IMR-90 (cell line): ENCODE measurements at regions not wholly inside any gene's neighbourhood (a gene's known extent, or its start where the extent isn't known, plus 50 kb on each side); places are given as distances from the start of the nearest gene placed in this dataset.

ENCODE experiments used
- ATAC-seq: fragments of 200-7000 bp; cut with Tn5 transposase; 2 replicates; pipeline ENCODE4 v1.9.1; 2020; ENCODE audit warnings: low read depth, mild to moderate bottlenecking, moderate library complexity
- BruUV-seq: library from RNA; stranded (reverse); fragments of 400-500 nt; replicated peaks from 2 replicates; lab custom pipeline; 2021; lab: Mats Ljungman, UMichigan
- CTCF ChIA-PET: fragments of 300-600 bp; formaldehyde crosslinking; extraction: SDS; loops from one replicate; lab custom pipeline; 2021; ENCODE audit warnings: antibody characterized with exemption; lab: Yijun Ruan, JAX
- POLR2A ChIA-PET: fragments of 300-600 bp; sonication (Branson Sonifier 250); formaldehyde crosslinking; loops from one replicate; lab custom pipeline; 2022; ENCODE audit warnings: antibody characterized with exemption; ENCODE audit not compliant: unreplicated experiment; lab: Charles Lee
- DNase-seq: peaks from one replicate; pipeline ENCODE4 v3.0.0; 2013
- H2AFZ ChIP-seq: replicated peaks from 2 replicates; pipeline ENCODE3; 2013; ENCODE audit warnings: low read length, mild to moderate bottlenecking; ENCODE audit not compliant: poor library complexity
- H2AK5ac ChIP-seq: 2 replicates; pipeline ENCODE4 v1.6.1; 2013; ENCODE audit warnings: low read depth, low read length, inconsistent platforms
- H2AK9ac ChIP-seq: replicated peaks from 2 replicates; pipeline ENCODE3; 2013; ENCODE audit warnings: mild to moderate bottlenecking, low read depth, low read length, moderate library complexity; ENCODE audit not compliant: poor library complexity
- H2BK120ac ChIP-seq: 2 replicates; pipeline ENCODE4 v1.6.1; 2013; ENCODE audit warnings: low read depth, low read length, inconsistent platforms
- H2BK15ac ChIP-seq: 3 replicates; pipeline ENCODE4 v1.6.1; 2013; ENCODE audit warnings: low read depth, low read length, inconsistent platforms
- H2BK20ac ChIP-seq: 2 replicates; pipeline ENCODE4 v1.6.1; 2013; ENCODE audit warnings: low read depth, mild to moderate bottlenecking, inconsistent platforms, low read length, moderate library complexity
- H2BK5ac ChIP-seq: 2 replicates; pipeline ENCODE4 v1.6.1; 2013; ENCODE audit warnings: mild to moderate bottlenecking, low read depth, low read length, inconsistent platforms; ENCODE audit not compliant: poor library complexity, severe bottlenecking
- H3K14ac ChIP-seq: replicated peaks from 2 replicates; pipeline ENCODE4 v1.6.1; 2013; ENCODE audit warnings: low read depth, low read length, inconsistent platforms
- H3K18ac ChIP-seq: 2 replicates; pipeline ENCODE4 v1.6.1; 2013; ENCODE audit warnings: low read depth, low read length, control low read depth
- H3K23ac ChIP-seq: 2 replicates; pipeline ENCODE4 v1.6.1; 2013; ENCODE audit warnings: low read depth, low read length, inconsistent platforms
- H3K27ac ChIP-seq: 2 replicates; pipeline ENCODE4 v1.5.1; 2013; ENCODE audit warnings: mild to moderate bottlenecking, control low read depth, low read length; ENCODE audit not compliant: insufficient read depth
- H3K27me3 ChIP-seq: 2 replicates; pipeline ENCODE4 v1.6.1; 2013; ENCODE audit warnings: low read length; ENCODE audit not compliant: control insufficient read depth, insufficient read depth
- H3K36me3 ChIP-seq: 2 replicates; pipeline ENCODE4 v1.6.1; 2013; ENCODE audit warnings: low read length, mixed read lengths; ENCODE audit not compliant: control insufficient read depth, insufficient read depth
- H3K4ac ChIP-seq: 2 replicates; pipeline ENCODE4 v1.6.1; 2013; ENCODE audit warnings: low read depth, low read length, inconsistent platforms
- H3K4me1 ChIP-seq: 2 replicates; pipeline ENCODE4 v1.6.1; 2013; ENCODE audit warnings: low read length, mixed read lengths; ENCODE audit not compliant: control insufficient read depth, insufficient read depth
- H3K4me2 ChIP-seq: 2 replicates; pipeline ENCODE4 v1.6.1; 2013; ENCODE audit warnings: low read depth, mild to moderate bottlenecking, control low read depth, low read length, moderate library complexity
- H3K4me3 ChIP-seq: 2 replicates; pipeline ENCODE4 v1.5.1; 2013; ENCODE audit warnings: low read depth, mild to moderate bottlenecking, control low read depth, low read length, moderate library complexity; ENCODE audit not compliant: insufficient read depth
- H3K56ac ChIP-seq: 2 replicates; pipeline ENCODE4 v1.6.1; 2013; ENCODE audit warnings: low read length, inconsistent platforms; ENCODE audit not compliant: insufficient read depth; ENCODE audit errors: extremely low read depth
- H3K79me1 ChIP-seq, 2 experiments: 2 replicates each; pipeline ENCODE4 v1.6.1; 2013; ENCODE audit warnings: low read length in 2 of 2, inconsistent platforms in 1 of 2, low read depth in 1 of 2
- H3K9ac ChIP-seq: 2 replicates; pipeline ENCODE4 v1.6.1; 2013; ENCODE audit warnings: low read depth, low read length, control low read depth
- H3K9me1 ChIP-seq: 2 replicates; pipeline ENCODE4 v1.6.1; 2013; ENCODE audit warnings: low read length, inconsistent platforms; ENCODE audit not compliant: insufficient read depth
- H3K9me3 ChIP-seq: 2 replicates; pipeline ENCODE4 v1.6.1; 2013; ENCODE audit warnings: low read length; ENCODE audit not compliant: control insufficient read depth, insufficient read depth
- H4K20me1 ChIP-seq: 2 replicates; pipeline ENCODE4 v1.6.1; 2013; ENCODE audit warnings: low read length, inconsistent platforms; ENCODE audit not compliant: insufficient read depth
- H4K5ac ChIP-seq: 2 replicates; pipeline ENCODE4 v1.6.1; 2013; ENCODE audit warnings: mild to moderate bottlenecking, low read depth, low read length, control low read depth
- H4K8ac ChIP-seq, 2 experiments: 2 replicates each; pipeline ENCODE4 v1.6.1; 2013; ENCODE audit warnings: low read depth in 2 of 2, low read length in 2 of 2, control low read depth in 1 of 2, inconsistent platforms in 1 of 2
- H4K91ac ChIP-seq: 2 replicates; pipeline ENCODE4 v1.6.1; 2013; ENCODE audit warnings: low read depth, low read length, inconsistent platforms; ENCODE audit not compliant: insufficient read depth
- CEBPB ChIP-seq: IDR thresholded peaks from 2 replicates; pipeline ENCODE4 v1.6.1; 2012; ENCODE audit warnings: low read depth, low read length, improper control_type of control experiment
- MAFK ChIP-seq: IDR thresholded peaks from 2 replicates; pipeline ENCODE4 v1.6.1; 2012; ENCODE audit warnings: low read depth, low read length, improper control_type of control experiment
- MAZ ChIP-seq: IDR thresholded peaks from 2 replicates; pipeline ENCODE4 v1.6.1; 2012; ENCODE audit warnings: low read depth, mild to moderate bottlenecking, low read length, improper control_type of control experiment, moderate library complexity, borderline replicate concordance
- MXI1 ChIP-seq: IDR thresholded peaks from 2 replicates; pipeline ENCODE4 v1.6.1; 2012; ENCODE audit warnings: low read depth, mild to moderate bottlenecking, low read length, moderate library complexity, borderline replicate concordance
- NFE2L2 ChIP-seq: fragments of 150-350 bp; IDR thresholded peaks from 2 replicates; pipeline ENCODE4 v1.6.1; 2016; ENCODE audit warnings: low read depth, mild to moderate bottlenecking, low read length
- POLR2A ChIP-seq: IDR thresholded peaks from 2 replicates; pipeline ENCODE4 v1.6.1; 2012; ENCODE audit warnings: mild to moderate bottlenecking, low read depth, low read length
- RCOR1 ChIP-seq: IDR thresholded peaks from 2 replicates; pipeline ENCODE4 v1.6.1; 2012; ENCODE audit warnings: mild to moderate bottlenecking, low read length, improper control_type of control experiment; ENCODE audit not compliant: insufficient replicate concordance
- RFX5 ChIP-seq: IDR thresholded peaks from 2 replicates; pipeline ENCODE4 v1.8.0; 2012; ENCODE audit warnings: low read depth, mild to moderate bottlenecking, low read length, moderate library complexity
- WGBS, 2 experiments: methylation state at CpG; one replicate each; pipeline versions ENCODE4 v1.1.5 to v1.1.7; 2013; ENCODE audit warnings: missing lambda C conversion rate in 2 of 2; ENCODE audit not compliant: insufficient read length in 1 of 2; ENCODE audit errors: extremely low coverage in 2 of 2; 5-methylcytosine and 5-hydroxymethylcytosine counted together
- dilution Hi-C: fragments of 300-500 bp; cut with HindIII; formaldehyde crosslinking; loops from one replicate; pipeline ENCODE4 v1.14.3; 2018; ENCODE audit warnings: low sequenced_read_pairs; ENCODE audit not compliant: unreplicated experiment
- in situ Hi-C: fragments of 300-500 bp; cut with MboI; formaldehyde crosslinking; loops from 3 replicates; pipeline ENCODE4 v1.14.3; 2019; ENCODE audit warnings: low sequenced_read_pairs, inconsistent platforms, mixed read lengths
- intact Hi-C: fragments of 100-400 bp; cut with micrococcal nuclease; formaldehyde crosslinking; loops from 2 replicates; pipeline ENCODE4 v1.10.0; 2022
- TF ChIP-seq, protein P1 (sequence below): conservative IDR thresholded peaks from 2 replicates; pipeline ENCODE4 v1.5.1; 2012; ENCODE audit warnings: mild to moderate bottlenecking, low read depth, low read length, improper control_type of control experiment
- TF ChIP-seq, protein P2 (sequence below): fragments of 150-350 bp; IDR thresholded peaks from 2 replicates; pipeline ENCODE4 v1.6.1; 2017; ENCODE audit warnings: mild to moderate bottlenecking, antibody characterized with exemption, low read length, low read depth

DNA sequence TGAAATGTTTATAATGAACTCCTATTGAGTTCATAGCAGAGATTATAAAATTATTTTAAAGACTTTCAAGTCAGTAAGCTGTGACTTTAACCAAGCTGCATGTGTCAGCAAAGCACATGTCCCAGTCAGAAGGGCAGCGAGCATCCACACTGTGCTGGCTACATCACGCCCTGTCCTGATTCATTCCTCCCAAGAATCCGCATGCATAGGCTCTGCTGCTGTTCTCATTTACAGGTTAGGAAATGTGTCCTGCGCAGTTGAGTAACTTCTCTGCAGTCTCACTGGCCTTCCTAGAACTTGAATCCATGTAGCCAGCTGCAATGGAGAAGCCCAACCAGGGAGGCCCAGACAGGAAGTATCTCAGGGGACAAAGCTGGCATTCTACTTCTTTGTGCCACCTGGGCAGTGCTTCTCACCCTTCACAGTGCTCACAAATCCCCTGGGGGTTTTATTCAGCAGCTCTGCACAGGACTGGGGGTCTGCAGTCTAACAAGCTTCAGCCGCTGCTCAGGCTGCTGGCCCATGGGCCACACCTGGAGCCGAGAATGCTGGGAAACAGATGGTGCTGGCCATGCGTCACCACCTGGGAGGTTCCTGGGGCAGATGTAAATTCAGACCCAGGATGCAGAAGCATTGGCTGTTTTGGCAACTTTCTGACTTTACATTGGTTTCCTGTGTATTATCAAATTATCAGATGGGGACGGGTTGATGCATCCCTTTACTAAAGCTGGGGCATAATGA, 192.8 kb upstream of the GDF10 start:
- peak overlapping the region; percentile 0 for H2AFZ ChIP-seq
- H4K91ac ChIP-seq = peak overlapping the region; percentile 67; the same call in 1 of the 2 replicates
- peaks cover 14% of the 10 kb centered on the region; the same call in 1 of the 2 replicates for H3K9me1 ChIP-seq
- intact Hi-C loops = loop anchor here (5.0 kb wide), 1 partner anchor 55 kb away; no protein-coding TSS in a partner anchor
- no peak overlapping the region for H3K4me3 ChIP-seq
- H4K8ac ChIP-seq = 0 out of 4 replicates have a peak overlapping the region, but pooled peaks of 1 of the 2 experiments have one; percentile 34
- H2AK9ac ChIP-seq = no peak overlapping the region
- H3K23ac ChIP-seq = no peak overlapping the region
- no TSS peak for BruUV-seq
- WGBS, 2 experiments = 93% methylated on average over 3 of the region's 8 CpGs; no CpG with 5 or more reads in 1 of the 2 experiments
- H3K27ac ChIP-seq = no peak overlapping the region
- peaks cover 20% of the 10 kb centered on the region for H3K4me1 ChIP-seq
- H4K20me1 ChIP-seq = no peaks in the 10 kb centered on the region
- DNase-seq = peak; percentile 6
- H3K9me3 ChIP-seq = peaks cover 7% of the 10 kb centered on the region; the same call in 1 of the 2 replicates
- dilution Hi-C loops = no loop called here
- H3K18ac ChIP-seq = peak overlapping the region; percentile 39
- H3K79me1 ChIP-seq = no peaks in the 10 kb centered on the region
- H3K36me3 ChIP-seq = no peaks in the 10 kb centered on the region
- H2AK5ac ChIP-seq = no peak overlapping the region
- peak overlapping the region; percentile 17; the same call in 1 of the 2 replicates for H4K5ac ChIP-seq
- H2BK15ac ChIP-seq = peak overlapping the region; percentile 68; the same call in 2 of the 3 replicates
- ChIA-PET POLR2A (no interaction called here), CTCF (no interaction called here)
- ATAC-seq = no peak
- no peak overlapping the region for H2BK5ac ChIP-seq
- peaks cover 2% of the 10 kb centered on the region for H3K27me3 ChIP-seq
- no peak overlapping the region for H3K4me2 ChIP-seq
- 0 out of 2 replicates have a peak overlapping the region, but pooled peaks have one; percentile 7 for H3K4ac ChIP-seq
- no peak overlapping the region for H2BK120ac ChIP-seq
- in situ Hi-C loops = no loop called here
- H3K14ac ChIP-seq = no peak overlapping the region; the same call in 1 of the 2 replicates
- no peak overlapping the region for H3K56ac ChIP-seq
- no peak overlapping the region for H2BK20ac ChIP-seq
- no peak for TF ChIP-seq CEBPB
- TF ChIP-seq MAFK = no peak
- TF ChIP-seq, protein P1, sequence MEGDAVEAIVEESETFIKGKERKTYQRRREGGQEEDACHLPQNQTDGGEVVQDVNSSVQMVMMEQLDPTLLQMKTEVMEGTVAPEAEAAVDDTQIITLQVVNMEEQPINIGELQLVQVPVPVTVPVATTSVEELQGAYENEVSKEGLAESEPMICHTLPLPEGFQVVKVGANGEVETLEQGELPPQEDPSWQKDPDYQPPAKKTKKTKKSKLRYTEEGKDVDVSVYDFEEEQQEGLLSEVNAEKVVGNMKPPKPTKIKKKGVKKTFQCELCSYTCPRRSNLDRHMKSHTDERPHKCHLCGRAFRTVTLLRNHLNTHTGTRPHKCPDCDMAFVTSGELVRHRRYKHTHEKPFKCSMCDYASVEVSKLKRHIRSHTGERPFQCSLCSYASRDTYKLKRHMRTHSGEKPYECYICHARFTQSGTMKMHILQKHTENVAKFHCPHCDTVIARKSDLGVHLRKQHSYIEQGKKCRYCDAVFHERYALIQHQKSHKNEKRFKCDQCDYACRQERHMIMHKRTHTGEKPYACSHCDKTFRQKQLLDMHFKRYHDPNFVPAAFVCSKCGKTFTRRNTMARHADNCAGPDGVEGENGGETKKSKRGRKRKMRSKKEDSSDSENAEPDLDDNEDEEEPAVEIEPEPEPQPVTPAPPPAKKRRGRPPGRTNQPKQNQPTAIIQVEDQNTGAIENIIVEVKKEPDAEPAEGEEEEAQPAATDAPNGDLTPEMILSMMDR = no peak
- TF ChIP-seq MAZ = no peak
- no peak for TF ChIP-seq NFE2L2
- TF ChIP-seq, protein P2, sequence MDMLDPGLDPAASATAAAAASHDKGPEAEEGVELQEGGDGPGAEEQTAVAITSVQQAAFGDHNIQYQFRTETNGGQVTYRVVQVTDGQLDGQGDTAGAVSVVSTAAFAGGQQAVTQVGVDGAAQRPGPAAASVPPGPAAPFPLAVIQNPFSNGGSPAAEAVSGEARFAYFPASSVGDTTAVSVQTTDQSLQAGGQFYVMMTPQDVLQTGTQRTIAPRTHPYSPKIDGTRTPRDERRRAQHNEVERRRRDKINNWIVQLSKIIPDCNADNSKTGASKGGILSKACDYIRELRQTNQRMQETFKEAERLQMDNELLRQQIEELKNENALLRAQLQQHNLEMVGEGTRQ = no peak
- no peak for TF ChIP-seq RCOR1
- no peak for TF ChIP-seq RFX5
- TF ChIP-seq POLR2A = no peak
- no peak for TF ChIP-seq MXI1
- no peak overlapping the region for H3K9ac ChIP-seq
